Ishikawa (cell line): ENCODE measurements at regions not wholly inside any gene's neighbourhood (a gene's known extent, or its start where the extent isn't known, plus 50 kb on each side); places are given as distances from the start of the nearest gene placed in this dataset.
A peak's percentile ranks its signal among the peaks of the same experiment; 100 is the strongest.

Source experiments
- CEBPB ChIP-seq: IDR thresholded peaks from 2 replicates; pipeline ENCODE4 v1.6.1; 2012
- CREB1 ChIP-seq: IDR thresholded peaks from 2 replicates; pipeline ENCODE4 v1.6.1; 2012; ENCODE audit warnings: low read depth
- EGR1 ChIP-seq: IDR thresholded peaks from 2 replicates; pipeline ENCODE4 v1.6.1; 2012
- EP300 ChIP-seq: IDR thresholded peaks from 2 replicates; pipeline ENCODE4 v1.6.1; 2012; ENCODE audit warnings: borderline replicate concordance
- FOXM1 ChIP-seq: IDR thresholded peaks from 2 replicates; pipeline ENCODE4 v1.6.1; 2012; ENCODE audit warnings: low read depth, borderline replicate concordance
- NFIC ChIP-seq: IDR thresholded peaks from 2 replicates; pipeline ENCODE4 v1.6.1; 2012
- RAD21 ChIP-seq: IDR thresholded peaks from 2 replicates; pipeline ENCODE4 v1.6.1; 2012; ENCODE audit warnings: low read depth
- REST ChIP-seq: IDR thresholded peaks from 2 replicates; pipeline ENCODE4 v1.6.1; 2012; ENCODE audit warnings: low read depth, mild to moderate bottlenecking
- TAF1 ChIP-seq: IDR thresholded peaks from 2 replicates; pipeline ENCODE4 v1.6.1; 2012; ENCODE audit warnings: low read depth, mild to moderate bottlenecking
- TCF12 ChIP-seq: IDR thresholded peaks from 2 replicates; pipeline ENCODE4 v1.6.1; 2012; ENCODE audit warnings: low read depth
- TEAD4 ChIP-seq: IDR thresholded peaks from 2 replicates; pipeline ENCODE4 v1.6.1; 2012
- YY1 ChIP-seq: IDR thresholded peaks from 2 replicates; pipeline ENCODE4 v1.6.1; 2012; ENCODE audit warnings: low read depth
- ZBTB7A ChIP-seq: IDR thresholded peaks from 2 replicates; pipeline ENCODE4 v1.6.1; 2012; ENCODE audit warnings: low read depth
- TF ChIP-seq, protein P1 (sequence below): IDR thresholded peaks from 2 replicates; pipeline ENCODE4 v1.6.1; 2012
- TF ChIP-seq, protein P2 (sequence below): IDR thresholded peaks from 2 replicates; pipeline ENCODE4 v1.6.1; 2012

DNA sequence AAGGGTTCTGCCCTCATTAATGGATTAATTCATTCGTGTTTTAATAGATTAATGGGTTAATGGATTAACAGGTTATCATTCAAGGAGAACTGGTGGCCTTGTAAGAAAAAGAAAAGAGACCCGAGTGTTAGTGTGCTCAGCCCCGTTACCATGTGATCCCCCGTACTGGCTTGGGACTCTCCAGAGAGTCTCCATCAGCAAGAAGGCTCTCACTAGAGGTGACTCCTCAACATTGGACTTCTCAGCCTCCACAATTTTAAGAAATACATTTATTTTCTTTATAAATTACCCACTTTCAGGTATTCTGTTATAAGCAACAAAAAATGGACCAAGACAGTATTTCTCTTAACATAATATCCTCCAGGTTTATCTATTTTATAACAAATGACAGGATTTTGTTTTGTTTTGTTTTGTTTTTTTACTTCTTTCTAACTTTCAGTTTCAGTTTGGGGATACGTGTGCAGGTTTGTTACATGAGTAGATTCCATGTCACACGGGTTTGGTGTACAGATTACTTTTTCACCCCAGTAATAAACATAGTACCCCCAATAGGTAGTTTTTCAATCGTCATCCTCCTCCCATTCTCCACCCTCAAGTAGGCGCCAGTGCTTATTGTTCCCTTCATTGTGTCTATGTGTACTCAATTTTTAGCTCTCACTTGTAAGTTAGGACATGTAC, 456.1 kb downstream of the DNAH5 start:
- TF ChIP-seq TAF1 = no peak
- no peak for TF ChIP-seq YY1
- TF ChIP-seq TEAD4 = no peak
- TF ChIP-seq, protein P1, sequence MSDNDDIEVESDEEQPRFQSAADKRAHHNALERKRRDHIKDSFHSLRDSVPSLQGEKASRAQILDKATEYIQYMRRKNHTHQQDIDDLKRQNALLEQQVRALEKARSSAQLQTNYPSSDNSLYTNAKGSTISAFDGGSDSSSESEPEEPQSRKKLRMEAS = no peak
- TF ChIP-seq, protein P2, sequence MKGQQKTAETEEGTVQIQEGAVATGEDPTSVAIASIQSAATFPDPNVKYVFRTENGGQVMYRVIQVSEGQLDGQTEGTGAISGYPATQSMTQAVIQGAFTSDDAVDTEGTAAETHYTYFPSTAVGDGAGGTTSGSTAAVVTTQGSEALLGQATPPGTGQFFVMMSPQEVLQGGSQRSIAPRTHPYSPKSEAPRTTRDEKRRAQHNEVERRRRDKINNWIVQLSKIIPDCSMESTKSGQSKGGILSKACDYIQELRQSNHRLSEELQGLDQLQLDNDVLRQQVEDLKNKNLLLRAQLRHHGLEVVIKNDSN = no peak

GRCh38 chr5:13480834-13481233, 463.7 kb downstream of the DNAH5 start:
- no peak for TF ChIP-seq REST
- TF ChIP-seq, protein P1 = no peak
- no peak for TF ChIP-seq ZBTB7A
- TF ChIP-seq YY1 = no peak
- no peak for TF ChIP-seq EP300
- no peak for TF ChIP-seq TAF1
- no peak for TF ChIP-seq TCF12
- TF ChIP-seq TEAD4 = no peak
- TF ChIP-seq, protein P2 = no peak

GRCh38 chr5:13478831-13479465, 465.5 kb downstream of the DNAH5 start:
- TF ChIP-seq, protein P2 = no peak
- peak; percentile 80 for TF ChIP-seq RAD21

DNA sequence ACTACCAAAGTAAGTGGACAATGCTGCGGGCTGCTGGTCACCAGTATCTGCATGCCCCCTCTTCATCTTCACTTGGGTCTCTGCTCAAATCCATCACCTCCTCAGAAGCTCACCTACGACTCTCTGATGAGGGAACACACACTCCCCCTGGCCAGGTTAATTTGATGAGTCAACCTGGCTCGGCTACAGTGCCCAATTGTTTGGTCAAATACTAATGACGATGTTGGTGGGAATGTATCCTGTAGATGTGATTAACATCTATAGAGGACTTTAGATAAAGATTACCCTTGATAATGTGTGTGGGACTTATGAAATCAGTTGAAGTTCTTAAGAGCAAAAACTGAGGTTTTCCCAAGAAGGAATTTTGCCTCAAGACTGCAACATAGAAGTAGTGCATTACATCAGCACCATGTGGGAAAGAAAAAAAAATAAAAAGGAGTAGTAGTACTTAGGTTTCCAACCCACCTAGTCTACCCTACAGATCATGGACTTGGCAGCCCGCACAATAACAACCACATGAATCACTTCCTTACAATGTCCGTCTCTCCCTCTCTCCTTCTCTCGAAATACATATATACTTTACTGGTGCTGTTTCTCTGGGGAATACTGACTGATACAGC, 467.3 kb downstream of the DNAH5 start:
- TF ChIP-seq ZBTB7A (no peak), TCF12 (no peak), EP300 (no peak), NFIC (no peak), TAF1 (no peak), CREB1 (no peak), REST (no peak), CEBPB (no peak), FOXM1 (no peak), EGR1 (no peak), TEAD4 (no peak), RAD21 (no peak), YY1 (no peak)
- TF ChIP-seq, protein P2 = no peak
- TF ChIP-seq, protein P1 = no peak

DNA sequence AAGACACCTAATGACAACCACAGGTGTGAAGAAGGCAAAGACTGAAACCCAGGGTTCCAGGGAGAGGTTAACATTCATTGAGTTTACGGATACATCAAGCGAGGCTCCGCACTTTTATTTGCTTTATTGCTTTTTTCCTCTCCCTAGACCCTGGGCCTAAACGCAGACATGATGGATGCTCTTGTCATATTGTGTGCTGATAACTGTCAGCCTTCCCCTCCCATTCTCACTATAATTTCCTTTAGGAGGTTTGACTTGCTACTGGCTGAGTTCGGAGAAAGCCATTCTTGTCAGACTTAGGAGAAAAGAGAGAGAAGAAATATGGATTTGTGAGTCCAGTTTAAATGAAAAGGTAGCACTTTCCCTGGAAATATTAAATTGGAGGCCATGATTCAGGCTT, 471.6 kb downstream of the DNAH5 start:
- TF ChIP-seq, protein P2 = no peak
- no peak for TF ChIP-seq REST
- no peak for TF ChIP-seq TAF1
- TF ChIP-seq EP300 = no peak
- TF ChIP-seq FOXM1 = no peak
- TF ChIP-seq CEBPB = no peak
- no peak for TF ChIP-seq EGR1
- no peak for TF ChIP-seq TCF12
- TF ChIP-seq YY1 = no peak
